IPS DF 4.7 (cell line): ENCODE measurements at regions not wholly inside any gene's neighbourhood (a gene's known extent, or its start where the extent isn't known, plus 50 kb on each side); places are given as distances from the start of the nearest gene placed in this dataset.

Source experiments
- DNase-seq: peaks from one replicate; pipeline ENCODE4 v3.0.0-alpha.2; 2013; ENCODE audit warnings: low spot score; ENCODE audit errors: extremely low read depth

DNA sequence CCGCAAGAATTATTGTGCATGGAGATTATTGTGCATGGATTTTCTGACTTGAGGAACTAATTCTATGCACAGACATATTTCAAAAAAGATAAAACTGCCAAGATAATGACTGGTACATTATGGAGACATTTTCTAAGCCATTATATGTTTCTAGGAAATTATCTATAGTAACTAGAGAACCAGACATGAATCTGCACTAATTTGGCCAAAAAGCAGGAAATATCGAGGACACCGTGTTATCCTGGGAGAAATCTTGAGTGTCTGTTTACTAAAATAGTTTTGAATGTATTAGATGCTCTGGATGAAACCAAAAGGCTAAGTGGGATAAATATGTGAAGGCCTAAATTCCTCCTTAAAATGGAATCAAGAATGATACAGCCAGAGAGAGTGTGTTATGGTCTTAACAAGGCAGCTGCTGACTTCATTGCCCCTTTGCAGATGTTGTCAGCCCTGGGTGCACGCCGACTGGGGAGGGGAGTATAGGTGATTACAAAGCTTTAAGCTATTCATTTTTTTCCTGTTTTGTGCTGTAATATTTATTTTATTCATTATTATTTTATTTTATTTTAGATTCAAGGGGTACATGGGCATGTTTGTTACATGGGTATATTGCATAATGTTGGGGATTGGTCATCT lies 226.7 kb downstream of the UTP18 start:
- no peak for DNase-seq

DNA sequence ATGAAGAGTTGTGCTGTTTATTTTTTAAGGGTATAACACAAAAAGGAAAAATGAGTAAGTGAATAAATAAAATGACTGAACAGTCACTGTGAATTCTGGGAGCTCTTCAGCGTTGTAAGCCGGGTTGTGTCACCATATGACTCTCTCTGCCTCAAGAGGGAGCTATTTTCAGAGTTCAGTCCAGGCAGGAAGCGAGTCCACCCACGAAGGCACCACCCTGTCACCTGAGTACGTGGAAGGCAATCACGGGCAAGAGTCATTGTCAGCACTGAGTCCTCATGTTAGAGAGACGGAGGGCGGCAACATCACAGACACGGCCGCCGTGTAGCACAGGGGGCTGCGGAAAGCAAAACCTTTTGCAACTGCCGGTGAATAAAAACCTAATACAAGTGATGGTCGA lies 227.6 kb downstream of the UTP18 start:
- peak; percentile 30 for DNase-seq

DNA sequence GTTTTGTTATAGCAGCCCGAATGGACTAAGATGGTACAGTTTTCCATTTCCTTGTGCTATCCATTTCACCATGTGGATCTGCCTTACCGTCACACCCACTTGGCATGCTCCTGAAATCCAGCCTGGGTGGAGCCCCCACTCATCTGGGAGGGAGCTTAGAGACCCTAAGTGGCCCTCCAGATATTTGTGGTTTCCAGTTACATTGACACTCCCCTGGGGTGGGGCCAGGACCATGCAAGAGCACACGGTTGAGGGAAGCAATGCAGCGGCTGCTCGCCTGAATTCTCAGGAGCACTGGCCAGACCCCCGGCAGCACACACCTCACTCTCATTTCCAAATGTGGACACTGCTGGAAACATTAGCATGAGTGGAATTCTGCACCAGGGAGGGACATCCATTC lies 231.1 kb downstream of the UTP18 start:
- DNase-seq, result no peak

DNA sequence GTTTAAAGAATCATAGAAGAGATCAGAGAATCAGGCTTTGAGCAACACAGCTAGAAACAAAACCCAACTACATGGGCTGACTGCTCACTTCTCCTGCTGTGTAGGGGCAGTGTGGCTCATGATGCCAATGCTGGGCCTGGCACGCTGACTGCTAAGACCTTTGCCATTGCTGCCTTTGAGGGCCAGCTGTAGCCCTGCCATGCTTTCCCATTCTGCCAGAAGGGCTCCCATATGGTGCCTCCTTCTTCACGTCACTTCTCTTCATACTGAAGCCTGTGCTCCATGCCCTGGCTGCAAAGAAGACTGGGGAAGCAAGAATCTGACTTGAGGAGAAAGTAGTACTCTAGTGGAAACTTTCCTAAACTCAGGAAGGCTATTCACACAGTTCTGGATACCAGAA lies 232.9 kb downstream of the UTP18 start:
- no peak for DNase-seq

DNA sequence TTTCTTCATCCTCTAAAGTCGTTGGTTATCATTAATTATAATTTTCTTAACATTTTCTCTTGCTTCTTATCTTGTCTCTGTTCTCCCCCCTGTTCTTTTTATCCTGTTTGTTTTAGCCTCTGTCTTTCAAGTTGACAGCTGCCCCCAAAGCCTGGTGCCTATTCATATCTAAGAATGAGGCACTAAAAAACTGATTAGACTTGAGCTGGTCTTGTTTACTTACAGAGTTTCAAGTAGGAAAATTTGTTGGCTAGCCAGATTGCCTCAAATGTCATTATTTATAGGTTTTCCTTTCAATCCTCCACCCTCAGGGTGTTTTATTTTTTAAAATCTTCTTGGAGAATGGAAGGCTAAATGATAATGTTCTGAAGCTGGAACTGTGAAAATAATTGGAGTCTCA lies 236.0 kb downstream of the UTP18 start:
- no peak for DNase-seq

DNA sequence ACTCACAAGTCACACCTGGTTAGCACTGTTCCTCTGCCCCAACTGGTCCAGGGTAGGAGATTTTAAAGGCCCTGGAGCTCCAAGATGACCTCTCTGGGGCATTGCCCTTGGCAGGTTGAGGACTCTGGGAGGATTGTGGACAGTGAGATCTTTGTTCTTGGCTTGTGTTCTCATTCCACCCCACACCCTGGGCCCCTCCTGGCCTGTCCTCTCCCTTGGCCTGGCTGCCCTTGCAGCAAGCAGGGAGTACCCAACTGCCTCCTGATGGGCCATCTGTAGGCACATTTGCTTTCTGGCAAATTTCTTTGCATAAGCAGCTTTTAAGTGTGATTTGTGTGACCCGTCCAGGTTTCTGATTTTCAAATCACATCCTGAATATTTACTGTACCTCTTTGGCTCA lies 239.6 kb downstream of the UTP18 start:
- no peak for DNase-seq

DNA sequence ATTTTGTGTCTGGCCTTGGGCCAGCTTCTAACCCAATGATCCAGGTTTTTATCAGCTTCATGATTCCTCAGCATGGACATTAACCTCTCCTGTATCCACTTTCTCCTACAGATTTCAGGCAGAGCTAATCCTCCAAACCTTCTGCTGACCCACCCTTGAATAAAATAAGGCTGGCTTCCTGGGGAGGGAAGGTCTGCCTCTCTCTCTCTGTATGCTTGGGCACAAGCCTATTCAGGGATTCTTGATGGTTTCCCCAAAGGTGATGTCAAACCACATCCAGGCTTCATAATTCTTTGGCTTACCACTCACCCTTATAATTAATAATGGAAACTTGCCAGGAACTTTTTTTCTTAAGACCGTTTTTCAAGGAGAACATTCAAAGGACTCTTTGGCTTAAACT lies 240.1 kb downstream of the UTP18 start:
- DNase-seq, result no peak

DNA sequence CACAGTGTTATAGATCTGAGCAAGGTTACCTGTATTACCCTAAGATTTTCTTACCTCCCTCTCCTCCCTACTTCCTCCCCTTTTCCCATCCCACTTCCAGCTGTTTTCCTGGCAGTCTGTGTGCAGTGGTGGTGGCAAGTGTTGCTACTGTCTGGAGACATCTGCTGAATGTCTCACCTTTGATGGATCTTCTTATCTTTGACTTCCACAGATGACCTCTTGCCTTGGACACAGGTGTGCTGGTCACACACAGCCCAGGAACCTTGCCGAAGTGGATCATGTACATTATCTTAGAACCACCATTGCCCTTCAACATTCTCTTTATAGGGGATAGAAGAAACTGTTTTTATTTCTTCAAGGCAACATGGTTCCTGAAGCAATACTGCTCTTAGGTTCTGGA lies 245.1 kb downstream of the UTP18 start:
- no peak for DNase-seq

DNA sequence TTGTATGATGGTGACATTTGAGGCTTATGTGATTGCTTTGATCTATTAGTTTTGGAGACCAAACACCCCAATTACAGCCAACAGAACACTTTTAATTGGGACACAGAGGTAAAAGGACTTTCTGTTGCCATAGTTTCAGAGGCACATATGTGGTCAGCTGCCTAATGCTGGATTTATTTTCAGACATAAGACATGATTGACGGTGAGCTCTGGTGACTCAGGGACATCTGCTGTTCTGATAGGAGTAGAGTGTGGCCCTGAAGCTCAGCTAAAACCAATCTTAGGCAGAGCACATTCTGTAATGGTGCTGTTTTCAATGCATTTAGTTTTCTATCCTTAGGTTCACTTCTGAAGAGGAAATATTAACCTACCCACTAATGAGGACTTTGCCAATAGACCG lies 247.1 kb downstream of the UTP18 start:
- no peak for DNase-seq

DNA sequence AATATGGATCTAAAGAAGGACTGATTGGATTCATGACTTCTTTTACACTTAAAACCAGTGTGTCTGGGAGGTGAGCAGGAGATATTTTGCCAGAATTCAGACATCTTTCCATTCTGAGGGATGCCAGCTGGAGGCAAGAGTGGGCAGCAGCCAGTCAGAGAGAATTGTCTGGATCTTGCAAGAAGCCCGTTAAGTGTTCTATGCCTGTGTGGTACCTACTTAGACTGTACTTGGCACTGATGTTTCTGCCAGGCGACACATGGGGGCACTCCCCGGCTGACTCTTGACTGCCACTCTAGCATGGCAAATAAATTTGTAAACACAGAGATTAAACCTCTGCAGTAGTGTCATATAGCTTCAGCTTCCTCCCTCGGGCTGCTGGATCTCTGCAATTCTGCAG lies 247.7 kb downstream of the UTP18 start:
- no peak for DNase-seq

DNA sequence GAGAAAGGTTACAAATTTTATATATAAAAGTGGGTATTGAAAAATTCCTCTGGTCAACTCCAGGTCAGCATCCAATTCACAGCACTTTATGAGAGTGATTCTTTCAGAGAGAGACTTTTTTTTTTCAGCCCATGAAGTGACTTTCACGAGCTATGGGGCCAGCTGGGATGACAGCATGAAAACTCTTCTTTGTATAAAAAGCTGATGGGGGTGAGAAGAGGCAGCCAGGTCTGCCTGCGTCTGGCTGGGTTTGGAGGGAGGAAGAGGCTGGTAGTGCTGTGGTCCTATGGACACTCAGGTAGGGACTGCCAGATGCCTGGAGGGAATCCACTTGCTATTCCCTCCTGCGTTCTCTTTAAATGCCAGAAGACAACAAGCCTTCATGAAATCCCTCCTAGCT lies 250.6 kb downstream of the UTP18 start:
- DNase-seq, result no peak

DNA sequence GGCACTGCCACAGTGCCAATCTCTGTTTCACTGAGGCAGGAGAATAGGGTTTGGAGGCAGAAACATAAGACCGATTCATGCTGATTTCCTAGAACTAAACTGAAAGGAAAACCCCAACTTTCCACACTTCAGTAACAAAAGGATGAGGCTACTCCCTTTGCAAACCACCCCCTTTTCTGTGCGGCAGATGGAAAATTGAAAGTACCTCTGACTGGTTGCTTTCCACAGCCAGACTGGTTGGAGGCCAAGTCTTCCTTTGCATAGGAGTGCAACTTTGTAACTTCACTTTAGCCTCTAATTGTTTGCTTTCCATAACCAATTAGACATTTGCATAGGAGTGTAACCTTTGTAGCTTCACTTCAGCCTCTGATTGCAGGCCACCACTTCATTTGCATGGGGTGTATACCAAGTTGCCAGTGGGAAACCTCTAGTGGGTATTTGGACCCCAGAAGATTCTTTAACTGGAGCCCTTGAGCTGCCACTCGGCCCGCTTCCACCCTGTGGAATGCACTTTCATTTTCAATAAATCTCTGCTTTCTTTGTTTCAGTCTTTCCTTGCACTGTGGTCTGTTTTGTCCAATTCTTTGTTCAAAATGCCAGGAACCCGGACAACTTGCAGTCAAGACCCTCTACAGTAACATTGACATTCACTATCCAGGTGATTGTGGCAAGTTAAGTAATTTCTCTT lies 252.0 kb downstream of the UTP18 start:
- DNase-seq, result no peak

DNA sequence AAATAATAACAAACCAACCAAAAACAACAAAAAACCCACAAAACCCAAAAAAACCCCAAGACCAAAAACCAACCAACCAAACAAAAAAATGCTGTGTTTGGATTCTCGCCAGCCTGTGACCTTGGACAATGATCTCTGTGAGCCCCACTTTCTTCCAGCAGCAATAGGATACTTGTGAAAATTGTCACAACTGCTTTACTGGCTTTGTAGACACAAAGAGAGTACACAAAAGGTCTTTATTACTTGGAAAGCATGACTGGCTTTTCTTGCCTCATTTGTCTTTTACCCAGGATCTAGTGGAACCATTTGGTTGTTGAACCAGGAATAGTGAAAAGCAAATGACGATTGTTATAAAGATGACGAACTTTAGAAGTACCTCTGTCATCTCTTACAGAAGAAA lies 256.6 kb downstream of the UTP18 start:
- DNase-seq, result no peak

DNA sequence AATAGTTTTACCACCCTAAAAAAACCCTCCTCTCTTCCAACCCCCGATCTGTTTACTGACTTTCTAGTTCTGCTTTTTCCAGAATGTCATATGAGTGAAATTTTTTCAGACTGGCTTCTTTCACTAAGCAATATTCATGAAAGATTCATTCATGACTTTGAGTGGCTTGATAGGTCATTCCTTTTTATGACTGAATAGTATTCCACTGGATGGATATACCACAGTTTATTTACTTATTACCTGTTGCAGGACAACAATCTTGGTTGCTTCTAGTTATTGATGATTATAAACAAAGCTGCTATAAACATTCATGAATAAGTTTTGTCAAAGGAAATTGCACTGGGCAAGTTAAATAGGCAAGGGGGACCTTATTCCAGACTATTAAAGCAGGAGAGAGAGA lies 264.2 kb downstream of the UTP18 start:
- DNase-seq, result no peak

DNA sequence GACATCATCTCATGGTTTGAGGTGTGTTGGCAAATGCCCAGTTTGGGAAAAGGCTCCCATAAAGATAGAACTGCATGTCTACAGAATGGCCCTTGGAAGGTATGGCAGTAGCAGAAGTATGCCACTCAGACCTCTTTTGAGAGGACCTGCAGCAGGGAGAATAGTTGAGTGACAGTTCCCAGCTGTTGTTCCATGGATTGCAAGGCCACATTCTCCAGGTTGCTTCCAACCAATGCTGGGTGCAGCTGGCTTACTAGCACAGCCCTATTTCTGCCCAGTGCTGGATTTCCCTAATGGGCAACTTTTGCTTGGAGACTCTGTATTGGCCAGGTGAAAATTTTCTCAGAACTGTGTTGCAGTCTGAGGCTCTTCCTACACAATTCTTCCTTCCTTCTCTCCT lies 266.2 kb downstream of the UTP18 start:
- DNase-seq, result no peak

DNA sequence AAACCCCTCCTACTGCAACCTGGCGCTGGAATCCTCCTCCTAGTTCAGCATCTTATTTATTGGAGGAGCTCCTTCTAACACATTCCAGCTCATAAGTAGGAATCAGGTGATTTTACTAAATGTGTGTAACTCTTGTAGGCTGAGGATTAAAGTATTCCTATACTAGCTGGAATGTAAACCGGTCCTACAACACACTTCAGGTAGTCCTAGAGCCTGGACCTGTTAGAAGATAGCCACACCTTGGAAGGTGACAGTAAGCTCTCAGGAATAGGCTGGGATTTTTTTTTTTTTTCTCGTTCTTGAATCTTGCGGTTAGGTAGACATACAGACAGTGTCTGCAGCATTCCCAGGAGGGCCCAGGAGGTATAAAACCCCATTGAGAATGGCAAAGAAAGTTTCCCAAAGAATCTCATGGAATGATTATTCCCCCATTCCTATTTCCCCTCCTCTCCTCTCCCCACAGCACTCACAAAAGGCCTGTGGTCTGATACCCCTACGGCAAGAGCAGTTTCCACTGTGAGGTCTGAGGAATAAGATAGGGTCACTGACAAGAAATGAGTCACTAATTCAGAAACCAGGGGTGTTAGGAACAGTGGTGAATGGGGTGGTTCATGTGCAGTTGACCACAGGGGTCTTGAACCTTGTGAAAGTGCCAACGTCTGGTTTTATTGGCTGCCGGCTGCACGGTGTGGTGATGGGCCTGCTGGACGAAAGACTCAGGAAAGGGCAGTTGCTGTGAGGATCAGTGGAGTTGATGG lies 267.1 kb downstream of the UTP18 start:
- DNase-seq, result no peak

DNA sequence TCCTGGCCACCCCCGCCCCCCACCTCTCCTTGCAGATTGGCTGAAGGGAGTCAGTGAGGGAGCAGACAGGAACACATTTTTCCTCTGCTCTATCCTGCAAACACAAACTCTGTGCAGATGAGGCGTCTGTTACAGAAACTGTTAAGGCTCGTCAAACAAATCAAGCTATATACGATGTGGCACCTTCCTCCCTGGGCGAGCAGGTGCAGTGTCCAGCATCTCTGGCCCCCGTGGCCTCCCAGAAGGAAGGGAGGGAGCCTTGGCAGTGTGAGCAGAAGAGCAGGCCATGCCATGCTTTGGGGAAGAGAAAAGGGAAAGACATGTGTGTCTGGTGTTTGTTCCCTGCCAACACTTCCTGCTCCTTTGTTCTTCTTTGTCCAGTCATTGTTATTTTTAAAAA lies 267.8 kb downstream of the UTP18 start:
- no peak for DNase-seq

DNA sequence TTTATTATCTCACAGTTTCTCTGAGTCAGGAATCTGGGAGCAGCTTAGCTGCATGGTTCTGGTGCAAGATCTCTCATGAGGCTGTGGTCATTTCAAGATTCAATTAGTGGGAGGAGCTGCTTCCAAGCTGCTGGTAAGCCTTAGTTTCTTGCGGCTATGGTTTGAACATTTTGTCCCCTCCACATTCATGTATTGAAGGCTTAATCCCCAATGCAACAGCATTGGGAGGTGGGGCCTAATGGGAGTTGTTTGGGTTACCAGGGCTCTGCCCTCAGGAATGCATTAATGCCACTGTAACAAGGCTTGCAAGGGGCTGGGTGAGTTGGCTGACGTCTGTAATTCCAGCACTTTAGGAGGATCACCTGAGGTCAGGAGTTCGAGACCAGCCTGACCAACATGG lies 272.9 kb downstream of the UTP18 start:
- no peak for DNase-seq

DNA sequence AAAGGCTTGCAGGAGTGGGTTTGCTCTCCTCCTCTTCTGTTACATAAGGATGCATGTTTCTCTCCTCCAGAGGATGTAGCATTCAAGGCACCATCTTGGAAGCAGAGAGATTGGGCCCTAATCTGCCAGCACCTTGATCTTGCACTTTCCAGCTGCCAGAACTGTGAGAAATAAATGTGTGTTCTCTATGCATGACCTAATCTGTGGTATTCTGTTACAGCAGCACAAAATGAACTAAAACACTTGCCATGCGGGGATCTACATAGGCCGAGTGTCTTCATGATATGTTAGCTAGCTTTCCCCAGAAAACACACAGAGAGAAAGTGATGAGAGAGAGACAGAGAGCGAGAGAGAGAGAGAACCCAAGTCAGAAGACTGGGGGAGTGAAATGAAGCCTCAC lies 273.5 kb downstream of the UTP18 start:
- no peak for DNase-seq

DNA sequence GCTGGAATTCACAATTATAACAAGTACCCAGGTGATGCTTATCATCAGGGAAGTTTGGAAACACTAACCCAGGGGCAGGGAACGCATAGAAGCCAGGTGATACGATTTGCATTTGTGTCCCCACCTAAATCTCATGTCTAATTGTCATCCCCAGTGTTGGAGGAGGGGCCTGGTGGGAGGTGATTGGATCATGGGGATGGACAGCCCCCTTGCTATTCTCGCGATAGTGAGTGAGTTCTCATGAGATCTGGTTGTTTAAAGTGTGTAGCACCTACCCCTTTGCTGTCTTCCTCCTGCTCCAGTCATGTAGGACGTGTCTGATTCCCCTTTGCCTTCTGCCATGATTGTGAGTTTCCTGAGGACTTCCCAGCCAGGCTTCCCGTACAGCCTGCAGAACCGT lies 276.3 kb downstream of the UTP18 start:
- no peak for DNase-seq

DNA sequence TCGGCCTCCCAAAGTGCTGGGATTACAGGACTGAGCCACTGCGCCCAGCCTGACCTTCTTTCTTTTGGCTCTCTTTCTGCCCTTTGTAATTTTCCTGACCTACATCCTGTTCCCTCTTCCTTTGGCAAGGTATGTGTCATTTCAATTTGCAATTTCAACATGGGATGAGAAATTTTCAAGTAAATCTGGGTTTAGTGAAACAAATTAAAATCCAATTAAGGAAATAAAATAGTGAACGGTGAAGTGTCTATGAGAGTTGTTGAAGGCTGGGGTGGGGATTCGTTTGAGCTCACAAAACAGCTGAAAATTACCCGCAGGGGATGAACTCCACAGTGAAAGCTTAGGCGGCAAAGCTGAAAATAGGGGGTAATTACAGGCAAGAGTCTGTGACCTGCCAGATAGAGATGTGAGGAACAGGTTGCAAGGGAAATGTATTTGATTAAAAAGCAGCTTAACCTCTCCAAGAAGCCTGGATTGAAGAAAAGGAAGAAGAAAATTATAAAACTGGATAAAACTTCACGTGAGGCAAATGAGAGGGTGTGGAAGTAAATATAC lies 277.7 kb downstream of the UTP18 start:
- no peak for DNase-seq

DNA sequence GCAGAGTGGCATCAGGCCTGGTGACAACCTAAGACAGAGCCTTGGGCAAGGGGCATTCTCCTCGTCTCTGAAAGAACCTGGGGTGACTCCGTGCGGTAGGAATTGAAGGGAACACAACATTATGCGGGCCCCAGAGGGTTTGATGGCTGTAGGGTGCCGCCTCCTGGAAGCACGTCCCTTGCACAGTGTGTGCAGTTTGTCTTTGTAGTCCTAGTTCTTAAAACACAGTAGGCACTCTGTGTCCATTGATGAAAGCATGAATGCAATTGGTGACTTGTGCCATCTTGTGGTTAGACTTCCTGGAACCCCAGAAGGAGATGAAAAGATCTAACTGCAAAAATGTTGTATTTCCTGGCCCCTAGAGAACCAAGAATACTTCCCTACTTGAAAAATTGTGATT lies 279.8 kb downstream of the UTP18 start:
- DNase-seq, result no peak

DNA sequence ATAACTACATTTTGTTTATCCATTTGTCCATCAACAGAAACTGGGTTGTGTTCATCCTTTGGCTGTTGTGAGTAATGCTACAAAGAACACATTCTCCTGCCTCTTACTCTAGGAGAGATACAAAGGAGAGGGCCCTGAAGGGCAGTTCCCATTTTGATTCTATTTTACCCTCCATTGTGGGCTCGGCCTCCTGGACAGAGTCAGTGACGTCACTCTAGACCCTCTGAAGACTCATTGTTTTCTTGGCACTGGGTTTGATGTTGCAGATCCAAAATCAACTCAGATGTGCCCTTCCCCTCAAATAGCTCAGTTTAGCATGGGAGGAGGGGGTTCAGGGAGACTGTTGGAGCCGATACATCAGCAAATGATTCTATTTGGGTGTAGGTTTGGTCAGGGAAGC lies 280.9 kb downstream of the UTP18 start:
- no peak for DNase-seq
